ENCODE measurements at regions not wholly inside any gene's neighbourhood (a gene's known extent, or its start where the extent isn't known, plus 50 kb on each side); places are given as distances from the start of the nearest gene placed in this dataset.

DNA sequence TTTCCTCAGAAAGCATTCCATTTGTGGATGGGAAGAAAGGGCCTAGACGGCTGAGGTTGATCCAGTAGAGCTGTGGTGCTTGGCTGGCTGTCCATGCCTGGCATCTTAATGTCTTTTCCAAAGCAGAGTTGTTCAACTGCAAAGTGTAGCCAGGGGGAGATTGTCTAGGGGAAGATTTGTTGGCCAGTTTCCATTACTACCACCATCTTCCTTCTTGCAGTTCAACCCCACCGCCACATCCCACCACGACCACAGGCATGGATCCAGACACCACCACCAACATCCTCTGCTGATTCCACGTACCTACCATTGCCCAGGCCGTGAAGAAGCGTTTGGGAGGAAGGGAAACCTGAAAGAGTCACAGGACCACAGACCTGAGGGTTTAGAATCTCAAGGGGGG is 50.7 kb upstream of the HAAO start:
- TF ChIP-seq POLR2A (IDR thresholded peaks at IDR 0.05) = no peak
- TF ChIP-seq CTCF (IDR thresholded peaks at IDR 0.05) = no peak
